HL-60 (cell line): ENCODE measurements at regions not wholly inside any gene's neighbourhood (a gene's known extent, or its start where the extent isn't known, plus 50 kb on each side); places are given as distances from the start of the nearest gene placed in this dataset.

ENCODE experiments used
- DNase-seq, 2 experiments: peaks; one replicate each; pipeline ENCODE4 v3.0.0-alpha.2; 2010 to 2020; ENCODE audit warnings: low read depth in 1 of 2, low spot score in 1 of 2
- H3K27ac ChIP-seq: fragments of 250-450 bp; sonication (Bioruptor Pico); replicated peaks from 2 replicates; pipeline ENCODE4 v1.5.1; 2020; ENCODE audit warnings: mild to moderate bottlenecking, moderate library complexity
- H3K27me3 ChIP-seq: fragments of 250-450 bp; sonication (Bioruptor Pico); 2 replicates; pipeline ENCODE4 v1.5.1; 2021; ENCODE audit warnings: mild to moderate bottlenecking, moderate library complexity; ENCODE audit not compliant: insufficient read depth, poor library complexity, severe bottlenecking
- H3K4me3 ChIP-seq: replicated peaks from 2 replicates; pipeline ENCODE4 v1.5.1; 2011; ENCODE audit warnings: mild to moderate bottlenecking, control low read depth, low read length; ENCODE audit not compliant: insufficient read depth
- GABPA ChIP-seq: IDR thresholded peaks from 2 replicates; pipeline ENCODE4 v1.6.1; 2012; ENCODE audit warnings: low read depth
- POLR2AphosphoS5 ChIP-seq: IDR thresholded peaks from 2 replicates; pipeline ENCODE4 v1.6.1; 2012; ENCODE audit warnings: low read depth
- REST ChIP-seq: IDR thresholded peaks from 2 replicates; pipeline ENCODE4 v1.6.1; 2012; ENCODE audit warnings: low read depth; ENCODE audit not compliant: insufficient replicate concordance
- SPI1 ChIP-seq: IDR thresholded peaks from 2 replicates; pipeline ENCODE4 v1.6.1; 2012; ENCODE audit warnings: low read depth, mild to moderate bottlenecking, borderline replicate concordance
- TF ChIP-seq, protein P1 (sequence below): IDR thresholded peaks from one replicate; pipeline ENCODE4 v1.5.1; 2011; ENCODE audit warnings: low read length, control low read depth, inconsistent platforms; ENCODE audit not compliant: insufficient read depth

GRCh38 chr11:123330471-123330870, 99.6 kb upstream of the GRAMD1B start:
- peaks cover 3% of the 10 kb centered on the region for H3K27me3 ChIP-seq
- H3K4me3 ChIP-seq, result no peak overlapping the region
- TF ChIP-seq REST (no peak), POLR2AphosphoS5 (no peak), GABPA (no peak), SPI1 (no peak)
- TF ChIP-seq, protein P1, sequence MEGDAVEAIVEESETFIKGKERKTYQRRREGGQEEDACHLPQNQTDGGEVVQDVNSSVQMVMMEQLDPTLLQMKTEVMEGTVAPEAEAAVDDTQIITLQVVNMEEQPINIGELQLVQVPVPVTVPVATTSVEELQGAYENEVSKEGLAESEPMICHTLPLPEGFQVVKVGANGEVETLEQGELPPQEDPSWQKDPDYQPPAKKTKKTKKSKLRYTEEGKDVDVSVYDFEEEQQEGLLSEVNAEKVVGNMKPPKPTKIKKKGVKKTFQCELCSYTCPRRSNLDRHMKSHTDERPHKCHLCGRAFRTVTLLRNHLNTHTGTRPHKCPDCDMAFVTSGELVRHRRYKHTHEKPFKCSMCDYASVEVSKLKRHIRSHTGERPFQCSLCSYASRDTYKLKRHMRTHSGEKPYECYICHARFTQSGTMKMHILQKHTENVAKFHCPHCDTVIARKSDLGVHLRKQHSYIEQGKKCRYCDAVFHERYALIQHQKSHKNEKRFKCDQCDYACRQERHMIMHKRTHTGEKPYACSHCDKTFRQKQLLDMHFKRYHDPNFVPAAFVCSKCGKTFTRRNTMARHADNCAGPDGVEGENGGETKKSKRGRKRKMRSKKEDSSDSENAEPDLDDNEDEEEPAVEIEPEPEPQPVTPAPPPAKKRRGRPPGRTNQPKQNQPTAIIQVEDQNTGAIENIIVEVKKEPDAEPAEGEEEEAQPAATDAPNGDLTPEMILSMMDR, result no peak
- no peak overlapping the region for H3K27ac ChIP-seq
- no peak for DNase-seq

- no peak overlapping the region for H3K27ac ChIP-seq
- no peak for DNase-seq
- no peak overlapping the region for H3K4me3 ChIP-seq
- TF ChIP-seq POLR2AphosphoS5, result no peak
- H3K27me3 ChIP-seq, result peaks cover 3% of the 10 kb centered on the region
These were observed 100.0 kb upstream of the GRAMD1B start for GRCh38 chr11:123330071-123330470.

- no peak for DNase-seq
- TF ChIP-seq SPI1, result peak; percentile 84
- TF ChIP-seq, protein P1, result no peak
- TF ChIP-seq POLR2AphosphoS5, result no peak
- TF ChIP-seq REST, result no peak
- TF ChIP-seq GABPA, result no peak
- H3K27me3 ChIP-seq, result peaks cover 3% of the 10 kb centered on the region
- H3K4me3 ChIP-seq, result no peak overlapping the region
- H3K27ac ChIP-seq, result no peak overlapping the region
These were observed 101.7 kb upstream of the GRAMD1B start for GRCh38 chr11:123328281-123328867.

GRCh38 chr11:123325533-123325932, 104.5 kb upstream of the GRAMD1B start:
- DNase-seq, result no peak
- Histone ChIP-seq H3K27ac (no peak overlapping the region), H3K4me3 (no peak overlapping the region), H3K27me3 (peaks cover 3% of the 10 kb centered on the region)
- no peak for TF ChIP-seq GABPA

GRCh38 chr11:123323568-123323967, 106.5 kb upstream of the GRAMD1B start:
- DNase-seq, result no peak
- Histone ChIP-seq H3K27ac (no peak overlapping the region), H3K4me3 (no peak overlapping the region), H3K27me3 (peaks cover 3% of the 10 kb centered on the region)
- TF ChIP-seq REST, result no peak
- no peak for TF ChIP-seq SPI1
- TF ChIP-seq, protein P1, result no peak
- TF ChIP-seq GABPA, result no peak
- no peak for TF ChIP-seq POLR2AphosphoS5
